Body of pancreas (tissue), 4 donors: ENCODE measurements at regions not wholly inside any gene's neighbourhood (a gene's known extent, or its start where the extent isn't known, plus 50 kb on each side); places are given as distances from the start of the nearest gene placed in this dataset.

ENCODE experiments used
- POLR2A ChIP-seq, 3 donors: fragments of 450-650 bp; IDR thresholded peaks; one replicate each; pipeline ENCODE4 v1.6.1; 2016; ENCODE audit warnings: antibody characterized with exemption in 3 of 3, mild to moderate bottlenecking in 2 of 3
- TF ChIP-seq, protein P1 (sequence below), 7 experiments: fragments of 450-650 bp in 4 of 7; fragments of 200-600 bp in 3 of 7; sonication (generic) in 3 of 7; IDR thresholded peaks; one replicate each; pipeline ENCODE4 v1.5.1; 2016 to 2019; ENCODE audit warnings: antibody characterized with exemption in 7 of 7

DNA sequence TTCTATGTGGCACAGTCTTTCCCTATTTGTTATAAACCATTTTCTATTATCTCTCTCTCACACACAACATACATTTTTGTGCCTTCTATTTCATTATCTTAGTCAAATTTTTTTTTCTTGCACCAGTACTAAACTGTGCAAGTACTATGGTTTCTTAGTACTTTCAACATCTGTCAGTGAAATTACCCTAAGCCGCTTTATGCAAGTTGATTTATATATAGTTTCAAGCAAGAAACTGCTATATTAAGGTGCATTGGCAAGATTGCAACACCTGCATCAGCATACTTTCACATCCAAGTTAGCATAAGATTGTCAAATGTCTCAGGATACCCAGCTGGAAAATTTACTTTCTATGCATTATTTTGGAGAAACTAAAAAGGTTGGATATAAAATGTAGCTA, 180.2 kb upstream of the FSTL5 start:
- TF ChIP-seq POLR2A (IDR thresholded peaks at IDR 0.05): no peak
- TF ChIP-seq, protein P1, sequence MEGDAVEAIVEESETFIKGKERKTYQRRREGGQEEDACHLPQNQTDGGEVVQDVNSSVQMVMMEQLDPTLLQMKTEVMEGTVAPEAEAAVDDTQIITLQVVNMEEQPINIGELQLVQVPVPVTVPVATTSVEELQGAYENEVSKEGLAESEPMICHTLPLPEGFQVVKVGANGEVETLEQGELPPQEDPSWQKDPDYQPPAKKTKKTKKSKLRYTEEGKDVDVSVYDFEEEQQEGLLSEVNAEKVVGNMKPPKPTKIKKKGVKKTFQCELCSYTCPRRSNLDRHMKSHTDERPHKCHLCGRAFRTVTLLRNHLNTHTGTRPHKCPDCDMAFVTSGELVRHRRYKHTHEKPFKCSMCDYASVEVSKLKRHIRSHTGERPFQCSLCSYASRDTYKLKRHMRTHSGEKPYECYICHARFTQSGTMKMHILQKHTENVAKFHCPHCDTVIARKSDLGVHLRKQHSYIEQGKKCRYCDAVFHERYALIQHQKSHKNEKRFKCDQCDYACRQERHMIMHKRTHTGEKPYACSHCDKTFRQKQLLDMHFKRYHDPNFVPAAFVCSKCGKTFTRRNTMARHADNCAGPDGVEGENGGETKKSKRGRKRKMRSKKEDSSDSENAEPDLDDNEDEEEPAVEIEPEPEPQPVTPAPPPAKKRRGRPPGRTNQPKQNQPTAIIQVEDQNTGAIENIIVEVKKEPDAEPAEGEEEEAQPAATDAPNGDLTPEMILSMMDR (IDR thresholded peaks at IDR 0.05): no peak
